GM19035 (cell line): ENCODE measurements at regions not wholly inside any gene's neighbourhood (a gene's known extent, or its start where the extent isn't known, plus 50 kb on each side); places are given as distances from the start of the nearest gene placed in this dataset.
"Not testable (repeated sequence)": the region's sequence is repeated elsewhere in the genome, so short reads cannot be mapped to it uniquely, and the experiment has no call there.

ENCODE experiments used
- ATAC-seq: cut with Tn5 transposase; IDR thresholded peaks from one replicate; pipeline ENCODE4 v1.9.1; 2021; ENCODE audit not compliant: unreplicated experiment

- no peak for ATAC-seq
These were observed 296.6 kb downstream of the MED10 start for GRCh38 chr5:6081727-6082210.

GRCh38 chr5:6080930-6081726, 297.2 kb downstream of the MED10 start:
- ATAC-seq: no peak

- no peak for ATAC-seq
These were observed 297.9 kb downstream of the MED10 start for GRCh38 chr5:6080436-6080835.

GRCh38 chr5:6078881-6079280, 299.5 kb downstream of the MED10 start:
- no peak for ATAC-seq

GRCh38 chr5:6076341-6077239, 301.8 kb downstream of the MED10 start:
- ATAC-seq: no peak

- not testable (repeated sequence) for ATAC-seq
These were observed 305.9 kb downstream of the MED10 start for GRCh38 chr5:6072488-6072887.

GRCh38 chr5:6069496-6070185, 308.7 kb downstream of the MED10 start:
- no peak for ATAC-seq

GRCh38 chr5:6066016-6066415, 312.3 kb downstream of the MED10 start:
- ATAC-seq: no peak

- ATAC-seq: no peak
These were observed 319.1 kb downstream of the MED10 start for GRCh38 chr5:6059137-6059800.

- no peak for ATAC-seq
These were observed 320.2 kb downstream of the MED10 start for GRCh38 chr5:6058055-6058715.

- no peak for ATAC-seq
These were observed 322.1 kb downstream of the MED10 start for GRCh38 chr5:6056280-6056679.

GRCh38 chr5:6049662-6050061, 328.7 kb downstream of the MED10 start:
- no peak for ATAC-seq

GRCh38 chr5:6048746-6049145, 329.6 kb downstream of the MED10 start:
- ATAC-seq: no peak

GRCh38 chr5:6046296-6046967, 331.9 kb downstream of the MED10 start:
- ATAC-seq: no peak

GRCh38 chr5:6043491-6044310, 334.6 kb downstream of the MED10 start:
- ATAC-seq: no peak

- no peak for ATAC-seq
These were observed 336.3 kb downstream of the MED10 start for GRCh38 chr5:6041977-6042550.

- no peak for ATAC-seq
These were observed 339.2 kb downstream of the MED10 start for GRCh38 chr5:6039111-6039510.

GRCh38 chr5:6036006-6036405, 342.3 kb downstream of the MED10 start:
- no peak for ATAC-seq
